ENCODE measurements at regions not wholly inside any gene's neighbourhood (a gene's known extent, or its start where the extent isn't known, plus 50 kb on each side); places are given as distances from the start of the nearest gene placed in this dataset.
A peak's percentile ranks its signal among the peaks of the same experiment; 100 is the strongest.

- no peak for DNase-seq
- Mint-ChIP-seq H3K4me3 (no peak overlapping the region), H3K27ac (no peak overlapping the region), H3K9me3 (no peaks in the 10 kb centered on the region), H3K4me1 (peaks cover 37% of the 10 kb centered on the region), H3K36me3 (ENCODE audit: low read depth) (no peaks in the 10 kb centered on the region), H3K27me3 (ENCODE audit: low read depth, poor library complexity) (peaks cover 47% of the 10 kb centered on the region)
- TF ChIP-seq CTCF (IDR thresholded peaks at IDR 0.05): no peak
Observed at GRCh38 chr12:4852911-4853310, 56.8 kb upstream of the KCNA1 start.

GRCh38 chr12:4855121-4855924 is 54.4 kb upstream of the KCNA1 start:
- DNase-seq: peak; percentile 66
- peak; percentile 74 for TF ChIP-seq CTCF (IDR thresholded peaks at IDR 0.05)
- Mint-ChIP-seq H3K9me3 (no peaks in the 10 kb centered on the region), H3K4me1 (peaks cover 42% of the 10 kb centered on the region), H3K4me3 (no peak overlapping the region), H3K27ac (no peak overlapping the region), H3K27me3 (ENCODE audit: low read depth, poor library complexity) (peaks cover 66% of the 10 kb centered on the region), H3K36me3 (ENCODE audit: low read depth) (no peaks in the 10 kb centered on the region)

GRCh38 chr12:4856596-4856995 is 53.1 kb upstream of the KCNA1 start:
- H3K4me3 Mint-ChIP-seq: peak overlapping the region; percentile 45
- no peak overlapping the region for H3K27ac Mint-ChIP-seq
- peaks cover 42% of the 10 kb centered on the region for H3K4me1 Mint-ChIP-seq
- H3K9me3 Mint-ChIP-seq: no peaks in the 10 kb centered on the region
- H3K27me3 Mint-ChIP-seq (ENCODE audit: low read depth, poor library complexity): peaks cover 72% of the 10 kb centered on the region
- H3K36me3 Mint-ChIP-seq (ENCODE audit: low read depth): no peaks in the 10 kb centered on the region
- no peak for DNase-seq
- TF ChIP-seq CTCF (IDR thresholded peaks at IDR 0.05): no peak

GRCh38 chr12:4857472-4858291 is 52.0 kb upstream of the KCNA1 start:
- Mint-ChIP-seq H3K27ac (no peak overlapping the region), H3K36me3 (ENCODE audit: low read depth) (no peaks in the 10 kb centered on the region), H3K4me3 (peak overlapping the region; percentile 77), H3K9me3 (no peaks in the 10 kb centered on the region), H3K4me1 (peaks cover 36% of the 10 kb centered on the region), H3K27me3 (ENCODE audit: low read depth, poor library complexity) (peaks cover 81% of the 10 kb centered on the region)
- peak; percentile 85 for DNase-seq
- TF ChIP-seq CTCF (IDR thresholded peaks at IDR 0.05): peak; percentile 88

GRCh38 chr12:4858386-4858785 is 51.3 kb upstream of the KCNA1 start:
- H3K36me3 Mint-ChIP-seq (ENCODE audit: low read depth): no peaks in the 10 kb centered on the region
- H3K4me3 Mint-ChIP-seq: peak overlapping the region; percentile 77
- no peaks in the 10 kb centered on the region for H3K9me3 Mint-ChIP-seq
- no peak overlapping the region for H3K27ac Mint-ChIP-seq
- peaks cover 32% of the 10 kb centered on the region for H3K4me1 Mint-ChIP-seq
- no peak for TF ChIP-seq CTCF (IDR thresholded peaks at IDR 0.05)
- peaks cover 84% of the 10 kb centered on the region for H3K27me3 Mint-ChIP-seq (ENCODE audit: low read depth, poor library complexity)
- peak; percentile 49 for DNase-seq

Data from nephron progenitor cell (in vitro differentiated cells).